Endodermal cell (in vitro differentiated cells): ENCODE measurements at regions not wholly inside any gene's neighbourhood (a gene's known extent, or its start where the extent isn't known, plus 50 kb on each side); places are given as distances from the start of the nearest gene placed in this dataset.

Experiments
- DNase-seq: peaks from one replicate; pipeline ENCODE4 v3.0.0-alpha.2; 2017
- H3K27ac ChIP-seq: 2 replicates; pipeline ENCODE4 v1.5.1; 2013; ENCODE audit warnings: mild to moderate bottlenecking, low read depth, low read length, moderate library complexity
- H3K27me3 ChIP-seq: 2 replicates; pipeline ENCODE4 v1.6.1; 2013; ENCODE audit warnings: mild to moderate bottlenecking, low read length, moderate library complexity; ENCODE audit not compliant: insufficient read depth, control insufficient read depth, poor library complexity, severe bottlenecking
- H3K36me3 ChIP-seq: 2 replicates; pipeline ENCODE4 v1.7.0; 2013; ENCODE audit warnings: mild to moderate bottlenecking, low read length, moderate library complexity; ENCODE audit not compliant: control insufficient read depth, insufficient read depth
- H3K4me1 ChIP-seq: one replicate; pipeline ENCODE4 v1.7.0; 2013; ENCODE audit warnings: low read length; ENCODE audit not compliant: control insufficient read depth, insufficient read depth
- H3K4me3 ChIP-seq: 2 replicates; pipeline ENCODE4 v1.5.1; 2013; ENCODE audit warnings: mild to moderate bottlenecking, low read length, moderate library complexity
- H3K9ac ChIP-seq: 2 replicates; pipeline ENCODE4 v1.6.1; 2013; ENCODE audit warnings: mild to moderate bottlenecking, low read length, moderate library complexity; ENCODE audit not compliant: poor library complexity, severe bottlenecking; ENCODE audit errors: extremely low read depth
- H3K9me3 ChIP-seq: 2 replicates; pipeline ENCODE4 v1.6.1; 2013; ENCODE audit warnings: mild to moderate bottlenecking, low read length, moderate library complexity; ENCODE audit not compliant: control insufficient read depth
- H3K27ac Mint-ChIP-seq: 2 replicates; pipeline ENCODE4 v1.8.0; 2020; ENCODE audit warnings: mixed read lengths
- H3K27me3 Mint-ChIP-seq: 2 replicates; pipeline ENCODE4 v1.8.0; 2021; ENCODE audit warnings: mild to moderate bottlenecking, mixed read lengths; ENCODE audit not compliant: insufficient read depth
- H3K36me3 Mint-ChIP-seq: 2 replicates; pipeline ENCODE4 v1.8.0; 2020; ENCODE audit warnings: low read depth, mixed read lengths
- H3K4me1 Mint-ChIP-seq: 2 replicates; pipeline ENCODE4 v1.8.0; 2020; ENCODE audit warnings: mixed read lengths
- H3K4me3 Mint-ChIP-seq: 2 replicates; pipeline ENCODE4 v1.8.0; 2020; ENCODE audit warnings: mild to moderate bottlenecking, moderate library complexity, mixed read lengths
- H3K9me3 Mint-ChIP-seq: 2 replicates; pipeline ENCODE4 v1.8.0; 2020; ENCODE audit warnings: mild to moderate bottlenecking, mixed read lengths
- WGBS, 2 experiments: methylation state at CpG; one replicate each; pipeline versions ENCODE4 v1.1.5 to v1.1.7; 2013; ENCODE audit warnings: missing lambda C conversion rate in 2 of 2, mixed read lengths in 1 of 2; ENCODE audit not compliant: insufficient coverage in 1 of 2, insufficient read length in 1 of 2; 5-methylcytosine and 5-hydroxymethylcytosine counted together
- TF ChIP-seq, protein P1 (sequence below): fragments of 200-600 bp; sonication (generic); conservative IDR thresholded peaks from 2 replicates; pipeline ENCODE4 v1.5.0; 2021; ENCODE audit warnings: antibody characterized with exemption, mild to moderate bottlenecking

DNA sequence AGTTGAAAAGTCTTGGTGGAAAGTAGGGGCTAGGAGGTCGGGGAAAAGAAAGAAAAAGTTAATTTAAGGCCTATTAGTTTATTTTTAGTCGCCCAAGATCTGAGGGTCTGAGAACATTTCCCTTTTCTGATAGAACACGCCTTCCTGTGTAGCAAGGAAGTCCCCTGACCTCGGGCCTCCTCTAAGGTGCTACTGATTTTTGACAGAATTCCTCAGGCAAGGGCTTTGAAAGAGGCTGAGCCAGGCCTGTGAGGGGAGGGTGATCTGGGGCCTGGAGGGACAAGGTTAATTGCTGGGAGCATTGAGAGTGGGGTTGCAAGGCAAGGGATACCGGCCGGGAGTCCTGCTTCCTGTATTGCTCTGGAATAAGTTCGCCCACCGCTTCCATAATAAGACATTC lies 131.4 kb upstream of the MYCN start:
- no peaks in the 10 kb centered on the region for H3K9me3 Mint-ChIP-seq
- H3K36me3 ChIP-seq: no peaks in the 10 kb centered on the region
- H3K27me3 Mint-ChIP-seq: peaks cover 9% of the 10 kb centered on the region
- peak; percentile 76 for DNase-seq
- H3K4me1 Mint-ChIP-seq: peaks cover 19% of the 10 kb centered on the region
- H3K4me1 ChIP-seq: peaks cover 3% of the 10 kb centered on the region
- no peak overlapping the region for H3K27ac Mint-ChIP-seq
- H3K36me3 Mint-ChIP-seq: no peaks in the 10 kb centered on the region
- H3K9me3 ChIP-seq: no peaks in the 10 kb centered on the region
- no peak overlapping the region for H3K9ac ChIP-seq
- TF ChIP-seq, protein P1, sequence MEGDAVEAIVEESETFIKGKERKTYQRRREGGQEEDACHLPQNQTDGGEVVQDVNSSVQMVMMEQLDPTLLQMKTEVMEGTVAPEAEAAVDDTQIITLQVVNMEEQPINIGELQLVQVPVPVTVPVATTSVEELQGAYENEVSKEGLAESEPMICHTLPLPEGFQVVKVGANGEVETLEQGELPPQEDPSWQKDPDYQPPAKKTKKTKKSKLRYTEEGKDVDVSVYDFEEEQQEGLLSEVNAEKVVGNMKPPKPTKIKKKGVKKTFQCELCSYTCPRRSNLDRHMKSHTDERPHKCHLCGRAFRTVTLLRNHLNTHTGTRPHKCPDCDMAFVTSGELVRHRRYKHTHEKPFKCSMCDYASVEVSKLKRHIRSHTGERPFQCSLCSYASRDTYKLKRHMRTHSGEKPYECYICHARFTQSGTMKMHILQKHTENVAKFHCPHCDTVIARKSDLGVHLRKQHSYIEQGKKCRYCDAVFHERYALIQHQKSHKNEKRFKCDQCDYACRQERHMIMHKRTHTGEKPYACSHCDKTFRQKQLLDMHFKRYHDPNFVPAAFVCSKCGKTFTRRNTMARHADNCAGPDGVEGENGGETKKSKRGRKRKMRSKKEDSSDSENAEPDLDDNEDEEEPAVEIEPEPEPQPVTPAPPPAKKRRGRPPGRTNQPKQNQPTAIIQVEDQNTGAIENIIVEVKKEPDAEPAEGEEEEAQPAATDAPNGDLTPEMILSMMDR: no peak
- WGBS, 2 experiments: 63 to 79% methylated on average over 3 to 8 of the region's 8 CpGs
- no peaks in the 10 kb centered on the region for H3K27me3 ChIP-seq
- no peak overlapping the region for H3K4me3 ChIP-seq
- H3K27ac ChIP-seq: no peak overlapping the region
- no peak overlapping the region for H3K4me3 Mint-ChIP-seq

DNA sequence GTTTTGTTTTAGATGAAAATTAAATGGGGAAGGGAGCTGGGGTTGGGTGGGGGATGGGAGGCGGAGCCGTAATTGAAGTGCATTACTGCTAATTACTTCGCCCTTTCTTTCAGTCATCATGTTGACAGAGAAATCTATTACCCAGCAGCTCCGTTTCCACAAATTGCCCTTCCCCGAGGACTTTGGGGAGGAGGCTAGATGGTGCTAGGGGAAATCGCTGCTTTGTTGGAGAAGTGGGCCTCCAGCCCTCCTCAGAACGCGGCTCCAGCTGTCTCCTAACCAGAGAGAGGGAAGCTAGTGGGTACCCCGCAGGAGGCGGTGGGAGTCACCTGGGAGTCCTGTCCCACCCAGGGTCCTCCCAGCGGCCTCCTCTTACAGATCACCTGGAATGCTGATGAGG lies 130.9 kb upstream of the MYCN start:
- no peaks in the 10 kb centered on the region for H3K36me3 Mint-ChIP-seq
- no peak overlapping the region for H3K27ac Mint-ChIP-seq
- Histone ChIP-seq H3K27me3 (no peaks in the 10 kb centered on the region), H3K27ac (no peak overlapping the region), H3K9ac (no peak overlapping the region), H3K4me1 (peaks cover 3% of the 10 kb centered on the region), H3K9me3 (no peaks in the 10 kb centered on the region), H3K36me3 (no peaks in the 10 kb centered on the region), H3K4me3 (no peak overlapping the region)
- H3K27me3 Mint-ChIP-seq: peaks cover 7% of the 10 kb centered on the region
- H3K9me3 Mint-ChIP-seq: no peaks in the 10 kb centered on the region
- no peak overlapping the region for H3K4me3 Mint-ChIP-seq
- H3K4me1 Mint-ChIP-seq: peaks cover 21% of the 10 kb centered on the region
- TF ChIP-seq, protein P1: no peak
- DNase-seq: peak; percentile 72
- WGBS, 2 experiments: 67 to 78% methylated on average over 3 to 11 of the region's 11 CpGs

DNA sequence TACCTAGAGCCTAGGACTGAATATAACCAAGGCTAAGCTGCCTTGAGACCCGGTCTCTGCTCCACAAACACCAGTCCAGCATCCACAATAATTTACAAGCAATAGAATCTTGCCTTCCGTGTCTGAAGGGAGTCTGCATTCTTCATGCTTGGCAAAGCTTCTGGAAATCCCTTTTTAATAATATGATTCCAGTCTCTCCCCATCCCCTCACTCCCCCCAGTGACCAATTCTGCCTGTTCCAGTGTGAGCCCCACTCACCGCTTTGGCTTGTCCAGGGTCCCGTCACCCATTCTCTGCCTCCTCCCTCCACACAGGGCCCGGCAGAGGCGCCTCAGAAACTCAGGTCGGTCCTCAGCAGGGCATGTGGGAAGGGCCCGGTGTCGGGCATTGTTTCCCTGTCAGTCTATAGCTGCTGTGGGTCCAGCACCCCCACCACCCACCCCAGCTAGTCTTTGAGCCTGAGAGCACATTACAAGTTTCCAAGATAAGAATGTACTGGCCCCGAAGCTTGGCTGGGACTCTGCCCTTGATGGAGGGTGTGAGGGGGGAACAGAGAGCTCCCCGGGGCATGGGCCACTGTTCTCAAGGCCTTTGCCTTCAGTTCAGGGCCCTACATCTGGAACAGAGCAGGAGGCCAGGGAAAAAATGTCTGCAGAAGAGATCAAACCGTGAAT lies 129.7 kb upstream of the MYCN start:
- H3K4me1 Mint-ChIP-seq: peaks cover 31% of the 10 kb centered on the region

More for the DNA sequence above, 129.7 kb upstream of the MYCN start:
- H3K9me3 ChIP-seq: no peaks in the 10 kb centered on the region
- TF ChIP-seq, protein P1: no peak
- H3K27me3 ChIP-seq: no peaks in the 10 kb centered on the region
- no peaks in the 10 kb centered on the region for H3K36me3 ChIP-seq
- H3K9ac ChIP-seq: no peak overlapping the region
- no peaks in the 10 kb centered on the region for H3K9me3 Mint-ChIP-seq
- no peak overlapping the region for H3K27ac ChIP-seq
- no peak overlapping the region for H3K4me3 ChIP-seq
- no peak overlapping the region for H3K4me3 Mint-ChIP-seq
- no peak overlapping the region for H3K27ac Mint-ChIP-seq
- no peak for DNase-seq
- peaks cover 3% of the 10 kb centered on the region for H3K4me1 ChIP-seq
- no peaks in the 10 kb centered on the region for H3K36me3 Mint-ChIP-seq
- WGBS, 2 experiments: 78 to 89% methylated on average over 10 to 12 of the region's 12 CpGs
- peaks cover 5% of the 10 kb centered on the region for H3K27me3 Mint-ChIP-seq
